ENCODE measurements at regions not wholly inside any gene's neighbourhood (a gene's known extent, or its start where the extent isn't known, plus 50 kb on each side); places are given as distances from the start of the nearest gene placed in this dataset.

DNA sequence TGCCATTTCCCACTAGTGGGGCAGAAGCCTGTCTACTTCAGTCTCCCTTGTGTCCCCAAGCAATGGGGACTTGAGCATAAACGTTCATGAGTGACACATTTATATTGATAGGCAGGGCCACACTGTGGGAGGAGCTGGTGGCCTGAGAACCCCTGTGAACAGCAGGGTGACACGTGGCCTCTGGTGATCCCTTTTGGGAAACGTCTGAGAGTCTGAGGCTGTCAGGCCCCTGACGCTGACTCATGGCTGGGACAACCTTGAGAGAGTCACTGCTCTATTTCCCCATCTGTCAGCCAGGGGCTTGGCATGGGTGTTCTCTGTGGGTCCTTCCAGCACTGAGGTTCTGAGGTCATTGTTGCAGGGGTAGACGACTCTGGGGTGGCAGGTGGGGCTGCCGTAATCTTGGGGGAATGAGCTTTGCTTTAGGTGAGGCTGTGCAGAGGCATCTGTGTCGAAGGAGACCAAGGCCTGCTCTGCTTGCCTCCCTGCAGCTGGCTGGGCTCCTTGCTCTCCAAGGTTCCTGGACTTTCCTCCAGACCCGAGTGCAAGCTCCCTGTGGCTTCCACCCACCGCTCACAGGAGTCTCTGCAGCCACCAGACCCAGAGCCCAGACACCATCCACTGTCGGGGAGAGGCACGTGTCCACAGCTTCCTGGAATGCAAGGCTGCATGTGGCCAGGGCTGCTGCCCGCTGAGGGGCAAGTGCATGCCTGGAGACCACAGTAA is 54.7 kb downstream of the SMIM38 start:
- no peak for DNase-seq (ENCODE audit: low read depth)
- TF ChIP-seq, protein P1, sequence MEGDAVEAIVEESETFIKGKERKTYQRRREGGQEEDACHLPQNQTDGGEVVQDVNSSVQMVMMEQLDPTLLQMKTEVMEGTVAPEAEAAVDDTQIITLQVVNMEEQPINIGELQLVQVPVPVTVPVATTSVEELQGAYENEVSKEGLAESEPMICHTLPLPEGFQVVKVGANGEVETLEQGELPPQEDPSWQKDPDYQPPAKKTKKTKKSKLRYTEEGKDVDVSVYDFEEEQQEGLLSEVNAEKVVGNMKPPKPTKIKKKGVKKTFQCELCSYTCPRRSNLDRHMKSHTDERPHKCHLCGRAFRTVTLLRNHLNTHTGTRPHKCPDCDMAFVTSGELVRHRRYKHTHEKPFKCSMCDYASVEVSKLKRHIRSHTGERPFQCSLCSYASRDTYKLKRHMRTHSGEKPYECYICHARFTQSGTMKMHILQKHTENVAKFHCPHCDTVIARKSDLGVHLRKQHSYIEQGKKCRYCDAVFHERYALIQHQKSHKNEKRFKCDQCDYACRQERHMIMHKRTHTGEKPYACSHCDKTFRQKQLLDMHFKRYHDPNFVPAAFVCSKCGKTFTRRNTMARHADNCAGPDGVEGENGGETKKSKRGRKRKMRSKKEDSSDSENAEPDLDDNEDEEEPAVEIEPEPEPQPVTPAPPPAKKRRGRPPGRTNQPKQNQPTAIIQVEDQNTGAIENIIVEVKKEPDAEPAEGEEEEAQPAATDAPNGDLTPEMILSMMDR (IDR thresholded peaks at IDR 0.05; ENCODE audit: insufficient read depth, low read depth, low read length) = no peak
- H3K4me3 ChIP-seq (ENCODE audit: low read depth, low read length) = no peak overlapping the region

DNA sequence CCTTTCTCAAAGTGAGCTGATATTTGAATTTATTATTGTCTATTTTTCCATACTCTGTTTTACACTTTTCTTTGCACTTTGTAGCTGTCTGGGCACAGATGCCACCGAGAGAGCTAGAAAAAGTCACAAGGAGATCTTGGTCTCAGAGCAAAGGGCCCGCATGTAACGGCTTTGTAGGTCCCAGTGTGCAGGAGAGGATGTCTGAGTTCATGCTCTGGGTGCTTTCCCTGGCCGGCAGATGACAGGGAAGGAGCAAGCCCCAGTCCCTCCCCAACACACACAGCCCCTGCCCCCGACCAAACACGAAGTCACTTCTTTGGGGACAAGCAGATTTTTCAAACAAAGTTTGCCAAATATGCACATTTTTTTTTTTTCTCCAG is 55.8 kb downstream of the SMIM38 start:
- TF ChIP-seq, protein P1 (IDR thresholded peaks at IDR 0.05; ENCODE audit: insufficient read depth, low read depth, low read length) = no peak
- DNase-seq (ENCODE audit: low read depth) = no peak
- no peak overlapping the region for H3K4me3 ChIP-seq (ENCODE audit: low read depth, low read length)

DNA sequence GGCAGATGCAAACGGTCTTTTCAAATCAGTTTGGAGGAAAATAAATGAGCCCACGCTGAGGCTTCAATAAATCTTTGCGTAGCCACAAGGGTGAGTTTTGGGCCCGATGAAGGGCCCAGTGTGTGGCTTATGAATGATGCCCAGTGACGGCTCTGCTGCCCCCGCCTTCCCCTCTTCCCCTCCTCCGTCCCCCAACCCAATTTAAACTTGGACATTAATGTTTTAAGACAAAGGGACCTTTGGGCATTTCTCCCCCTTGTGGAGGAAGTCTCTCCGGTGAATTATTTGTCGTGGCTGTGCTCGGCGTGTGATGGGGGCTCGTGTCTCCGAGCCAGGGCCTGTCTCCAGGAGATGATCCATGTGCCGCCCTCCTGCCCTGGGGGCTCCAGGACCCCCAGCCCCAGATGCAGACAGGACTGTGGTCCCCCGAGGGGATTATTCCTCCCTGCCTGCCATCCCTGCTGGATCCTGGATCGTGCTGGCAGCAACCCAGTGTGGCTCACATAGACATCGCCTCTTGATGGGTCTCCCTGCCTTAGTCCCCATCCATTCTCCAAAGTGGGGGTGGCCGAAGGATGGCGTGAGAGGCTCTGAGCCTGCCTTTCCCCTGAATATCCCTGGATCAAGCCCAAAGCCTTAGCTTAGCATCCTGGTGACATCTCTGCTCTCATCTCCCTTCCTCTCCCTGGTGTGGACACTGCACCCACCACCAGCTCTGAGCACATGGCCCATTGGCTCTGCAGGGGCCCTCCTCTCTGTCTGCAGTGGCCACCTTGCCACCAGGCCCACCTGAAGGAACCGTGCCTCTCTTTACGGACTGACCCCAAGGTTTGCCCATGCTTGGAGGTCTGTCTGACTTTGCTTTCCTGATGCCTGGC is 56.4 kb downstream of the SMIM38 start:
- TF ChIP-seq, protein P1 (IDR thresholded peaks at IDR 0.05; ENCODE audit: insufficient read depth, low read depth, low read length) = peak; percentile 41
- H3K4me3 ChIP-seq (ENCODE audit: low read depth, low read length) = no peak overlapping the region
- DNase-seq (ENCODE audit: low read depth) = peak; percentile 7

DNA sequence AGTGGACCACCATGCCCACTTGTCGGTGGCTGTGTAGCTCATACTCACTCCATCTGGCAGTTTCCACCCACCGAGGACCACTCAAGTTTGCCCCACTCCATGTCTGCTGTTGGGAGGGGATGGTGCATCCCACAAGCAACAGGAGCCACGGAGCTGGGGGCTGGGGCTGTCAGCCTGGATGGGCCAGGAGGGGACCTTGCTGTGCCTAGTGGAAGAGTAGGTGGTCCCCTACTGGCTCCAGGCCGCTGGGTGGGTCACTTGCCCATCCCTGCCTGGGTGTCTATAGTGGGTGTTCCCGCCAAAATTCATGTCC is 57.0 kb downstream of the SMIM38 start:
- no peak for DNase-seq (ENCODE audit: low read depth)
- TF ChIP-seq, protein P1 (IDR thresholded peaks at IDR 0.05; ENCODE audit: insufficient read depth, low read depth, low read length) = no peak
- H3K4me3 ChIP-seq (ENCODE audit: low read depth, low read length) = no peak overlapping the region

DNA sequence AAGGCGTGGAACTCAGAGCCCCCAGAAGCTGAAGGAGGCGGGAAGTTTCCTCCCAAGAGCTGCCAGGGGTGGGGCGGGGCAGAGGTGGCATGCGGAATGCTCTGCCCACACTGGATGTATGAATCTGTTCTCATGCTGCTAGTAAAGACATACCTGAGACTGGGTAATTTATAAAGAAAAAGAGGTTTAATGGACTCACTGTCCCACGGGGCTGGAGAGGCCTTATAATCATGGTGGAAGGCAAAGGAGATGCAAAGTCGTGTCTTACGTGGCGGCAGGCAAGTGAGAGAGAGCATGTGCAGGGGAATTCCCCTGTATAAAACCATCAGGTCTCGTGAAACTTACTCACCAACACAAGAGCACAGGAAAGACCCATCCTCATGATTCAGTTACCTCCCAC is 57.6 kb downstream of the SMIM38 start:
- no peak for DNase-seq (ENCODE audit: low read depth)
- TF ChIP-seq, protein P1 (IDR thresholded peaks at IDR 0.05; ENCODE audit: insufficient read depth, low read depth, low read length) = no peak
- no peak overlapping the region for H3K4me3 ChIP-seq (ENCODE audit: low read depth, low read length)

DNA sequence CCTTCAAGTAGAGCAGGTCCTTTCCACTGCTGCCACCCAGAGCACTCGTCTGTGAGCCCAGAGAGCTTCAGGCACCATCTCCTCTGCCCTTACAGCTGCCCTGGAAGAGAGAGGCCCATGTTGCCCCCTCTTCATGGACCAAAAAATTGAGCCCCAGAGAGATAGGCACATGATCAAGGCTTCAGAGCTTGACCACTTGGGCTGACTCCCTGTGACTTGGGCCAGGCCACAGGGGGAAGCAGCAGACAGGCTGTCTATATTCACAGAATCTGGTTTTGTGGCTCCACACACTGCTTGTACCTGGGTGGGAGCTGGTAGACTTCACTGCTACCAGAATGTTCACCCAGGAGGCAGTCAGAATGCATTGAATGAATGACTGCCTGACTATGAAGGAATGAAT is 58.2 kb downstream of the SMIM38 start:
- no peak overlapping the region for H3K4me3 ChIP-seq (ENCODE audit: low read depth, low read length)
- TF ChIP-seq, protein P1 (IDR thresholded peaks at IDR 0.05; ENCODE audit: insufficient read depth, low read depth, low read length) = no peak
- no peak for DNase-seq (ENCODE audit: low read depth)

Data from fibroblast of villous mesenchyme (primary cell).